Activated T-cell treated with anti-CD3 and anti-CD28 coated beads, Interleukin-2, amount 50 U/mL, for 1 hour (primary cell): ENCODE measurements at regions not wholly inside any gene's neighbourhood (a gene's known extent, or its start where the extent isn't known, plus 50 kb on each side); places are given as distances from the start of the nearest gene placed in this dataset.
"Not testable (repeated sequence)": the region's sequence is repeated elsewhere in the genome, so short reads cannot be mapped to it uniquely, and the experiment has no call there.

Experiments used
- DNase-seq: peaks from one replicate; pipeline ENCODE4 v3.0.0-alpha.2; 2020

DNA sequence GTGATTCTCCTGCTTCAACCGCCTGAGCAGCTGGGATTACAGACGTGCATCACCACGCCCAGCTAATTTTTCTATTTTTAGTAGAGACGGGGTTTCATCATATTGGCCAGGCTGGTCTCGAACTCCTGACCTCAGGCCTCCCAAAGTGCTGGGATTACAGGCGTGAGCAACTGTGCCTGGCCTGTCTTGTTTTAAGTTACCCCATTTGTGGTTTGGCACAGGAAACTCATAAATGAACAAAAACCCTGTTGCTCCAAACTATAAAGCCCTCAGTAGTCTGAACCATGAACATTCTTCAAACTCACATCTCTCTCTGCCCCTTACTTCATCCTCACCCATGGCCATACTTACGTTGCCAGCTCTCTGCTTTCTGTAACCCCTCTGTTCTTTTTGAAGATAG lies 61.7 kb downstream of the RHOU start:
- not testable (repeated sequence) for DNase-seq

- DNase-seq, result no peak
Measured at GRCh38 chr1:228798035-228798434, 62.8 kb downstream of the RHOU start.

- no peak for DNase-seq
Measured at GRCh38 chr1:228798548-228798947, 63.3 kb downstream of the RHOU start.

- no peak for DNase-seq
Measured at GRCh38 chr1:228799924-228800323, 64.6 kb downstream of the RHOU start.

DNA sequence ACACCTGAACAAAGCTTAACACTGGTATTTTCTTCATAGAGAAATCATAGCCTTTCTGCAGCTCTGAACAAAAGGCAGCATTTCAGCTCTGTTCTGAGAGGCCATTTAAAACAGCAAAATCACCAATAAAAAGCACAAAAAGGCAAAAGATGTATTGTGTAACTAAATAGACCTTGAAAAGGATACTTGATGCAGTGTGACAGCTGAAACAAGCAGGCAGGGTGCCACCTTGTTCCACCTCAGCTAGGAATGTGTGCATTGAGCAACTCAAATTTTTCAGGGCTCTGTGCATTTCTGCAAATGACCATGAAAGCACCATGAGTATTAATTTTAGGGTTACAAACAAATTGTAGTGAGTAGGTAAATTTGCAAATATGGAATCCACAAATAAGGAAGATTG lies 65.8 kb downstream of the RHOU start:
- DNase-seq, result no peak

DNA sequence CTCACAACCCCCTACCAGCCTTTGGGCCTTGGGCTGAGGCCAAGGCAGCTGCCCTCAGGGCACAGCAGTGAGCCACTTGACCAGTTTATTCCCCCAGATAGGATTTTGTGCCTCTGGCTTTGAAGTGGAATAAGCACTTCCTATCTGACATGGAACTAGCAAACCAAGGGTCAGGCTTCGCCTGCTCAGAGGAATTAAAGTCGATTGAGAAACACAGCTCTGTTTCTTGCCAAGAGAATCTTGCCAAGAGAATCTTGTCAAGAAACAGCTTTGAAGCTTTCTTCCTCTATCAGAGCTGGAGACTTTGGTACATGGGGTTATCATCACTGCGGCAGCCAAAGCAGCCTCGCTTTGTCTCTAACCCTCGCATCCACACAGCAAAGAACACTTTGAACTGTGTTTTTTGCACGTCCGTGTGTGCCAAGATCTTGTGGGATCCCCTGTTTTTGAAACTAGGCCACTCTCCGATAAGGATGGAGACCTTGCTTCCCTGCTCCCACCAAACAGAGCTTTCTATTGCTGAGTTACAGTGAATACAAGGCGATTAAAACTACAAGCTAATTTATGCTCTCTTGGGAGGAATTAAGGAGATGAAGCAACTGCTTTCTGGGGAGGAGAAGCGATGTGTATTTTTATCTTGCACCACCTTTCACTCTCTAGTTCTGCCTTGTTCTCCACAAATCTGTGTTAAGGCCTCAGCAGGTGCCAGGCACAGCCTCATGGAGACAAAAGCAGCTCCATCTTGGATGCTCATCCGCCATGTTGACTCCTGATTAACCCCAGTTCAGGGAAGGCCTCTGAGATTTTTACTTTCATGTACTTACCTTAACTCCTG lies 67.3 kb downstream of the RHOU start:
- DNase-seq, result no peak

- no peak for DNase-seq
Measured at GRCh38 chr1:228803421-228803820, 68.1 kb downstream of the RHOU start.

DNA sequence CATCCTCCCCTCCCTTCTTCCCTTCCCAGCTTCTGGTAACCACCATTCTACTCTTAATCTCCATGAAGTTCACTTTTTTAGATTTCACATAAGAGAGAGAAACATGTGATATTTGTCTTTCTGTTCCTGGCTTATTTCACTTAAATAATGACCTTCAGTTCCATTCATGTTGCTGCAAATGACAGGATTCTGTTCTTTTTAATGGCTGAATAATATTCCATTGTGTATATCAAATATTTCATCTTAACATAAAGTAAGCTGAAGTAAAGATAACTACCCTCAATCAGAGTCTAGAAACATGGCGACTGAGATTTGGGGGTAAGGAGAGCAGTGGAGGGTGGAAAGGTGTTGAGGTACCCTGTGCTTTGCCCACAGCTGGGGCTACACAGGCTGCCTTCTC lies 68.9 kb downstream of the RHOU start:
- DNase-seq, result no peak

GRCh38 chr1:228804640-228805413 lies 69.5 kb downstream of the RHOU start:
- no peak for DNase-seq

DNA sequence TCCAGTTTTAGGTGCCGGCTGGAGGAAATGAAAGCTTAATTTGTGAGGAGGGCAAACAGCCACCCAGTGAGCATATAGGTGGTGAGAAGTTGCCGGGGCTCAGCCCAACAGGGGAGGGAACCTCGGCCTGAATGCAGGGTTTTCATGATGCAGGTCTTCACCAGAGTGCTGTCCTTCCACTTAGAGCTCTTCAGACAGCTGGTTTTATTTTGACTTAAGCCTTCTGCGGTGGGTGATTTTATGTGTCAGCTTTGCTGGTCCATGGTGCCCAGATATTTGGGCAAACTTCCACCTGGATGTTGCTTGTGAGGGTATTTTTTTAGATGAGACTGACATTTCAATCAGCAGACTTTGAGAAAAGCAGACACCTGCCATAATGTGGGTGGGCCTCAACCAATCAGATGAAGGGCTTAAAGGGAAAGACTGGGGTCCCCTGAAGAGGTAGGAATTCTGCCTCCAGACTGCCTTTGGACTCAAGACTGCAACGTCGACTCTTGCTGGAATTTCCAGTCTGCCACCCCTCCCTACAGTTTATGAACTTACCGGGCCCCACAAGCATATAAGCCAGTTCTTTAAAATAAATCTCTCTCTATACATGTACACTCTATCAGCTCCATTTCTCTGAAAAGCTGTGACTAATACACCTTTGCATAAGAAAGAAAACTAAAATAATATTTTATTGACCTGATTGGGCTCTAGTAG lies 72.8 kb downstream of the RHOU start:
- DNase-seq, result no peak

- DNase-seq, result no peak
Measured at GRCh38 chr1:228809621-228810394, 74.5 kb downstream of the RHOU start.

DNA sequence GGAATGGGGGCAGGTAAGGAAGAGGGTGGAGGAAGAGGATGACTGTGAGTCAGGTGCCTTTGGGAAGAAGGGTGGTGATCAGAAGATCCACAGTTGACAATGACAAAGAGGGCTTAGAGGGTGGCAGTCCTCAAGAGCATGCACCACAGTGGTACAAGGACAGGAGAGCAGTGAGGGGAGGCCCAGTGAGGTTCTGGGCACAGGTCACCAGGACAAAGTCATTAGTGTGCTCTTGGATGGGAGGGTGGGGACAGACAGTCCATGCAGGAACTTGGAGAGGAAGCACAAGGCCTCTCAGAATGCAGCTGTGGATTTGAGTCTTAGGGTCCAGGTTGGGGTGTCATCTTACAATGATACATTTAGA lies 75.1 kb downstream of the RHOU start:
- DNase-seq, result no peak

GRCh38 chr1:228810878-228811711 lies 75.8 kb downstream of the RHOU start:
- no peak for DNase-seq

DNA sequence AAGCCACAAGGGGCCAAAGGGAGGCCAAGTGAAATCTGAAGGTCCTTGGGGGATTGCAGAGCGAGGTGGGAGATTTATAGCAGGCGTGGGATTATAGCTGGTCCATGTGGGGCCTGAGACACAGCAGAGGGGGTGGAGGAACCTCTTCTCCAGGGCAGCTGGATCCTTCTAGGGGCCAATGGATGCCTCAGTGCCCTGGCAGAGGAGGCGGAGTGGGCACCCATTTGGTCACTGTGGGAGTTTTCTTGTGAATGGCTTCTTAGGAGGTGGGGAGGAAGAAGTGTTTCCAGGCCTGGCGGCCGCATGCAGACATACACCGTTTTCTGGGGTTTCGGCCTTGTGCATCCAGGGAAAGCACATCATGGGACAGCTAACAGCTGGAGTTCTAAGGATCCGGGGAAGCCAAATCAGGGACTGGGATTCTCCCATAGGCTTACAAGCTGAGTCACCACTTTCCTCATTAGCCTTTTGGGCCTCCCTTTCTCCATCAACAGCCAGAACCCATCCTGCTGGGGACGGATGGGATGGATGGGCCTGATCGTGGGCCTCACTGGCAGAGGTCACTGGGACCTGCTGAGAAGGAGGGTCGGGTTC lies 76.5 kb downstream of the RHOU start:
- DNase-seq, result no peak

- no peak for DNase-seq
Measured at GRCh38 chr1:228812961-228813360, 77.7 kb downstream of the RHOU start.

DNA sequence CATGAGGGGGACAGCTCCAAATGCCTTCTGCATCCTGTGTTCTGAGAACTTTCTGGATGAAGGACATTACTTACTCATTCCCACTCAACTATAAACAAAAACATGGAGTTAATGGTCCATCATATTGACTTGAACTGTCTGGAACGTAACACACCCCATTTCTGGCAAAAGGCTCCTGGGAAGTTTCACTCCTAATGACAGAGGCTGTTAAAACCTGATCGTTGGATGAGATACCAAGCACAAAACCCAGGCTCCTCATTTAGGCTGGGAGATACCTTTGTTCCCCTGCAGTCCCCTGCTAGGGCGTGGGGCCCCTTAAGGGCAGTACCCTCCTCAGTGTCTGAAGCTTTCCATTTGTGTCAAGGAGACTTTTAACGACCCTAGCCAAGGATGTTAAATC lies 78.9 kb downstream of the RHOU start:
- no peak for DNase-seq

DNA sequence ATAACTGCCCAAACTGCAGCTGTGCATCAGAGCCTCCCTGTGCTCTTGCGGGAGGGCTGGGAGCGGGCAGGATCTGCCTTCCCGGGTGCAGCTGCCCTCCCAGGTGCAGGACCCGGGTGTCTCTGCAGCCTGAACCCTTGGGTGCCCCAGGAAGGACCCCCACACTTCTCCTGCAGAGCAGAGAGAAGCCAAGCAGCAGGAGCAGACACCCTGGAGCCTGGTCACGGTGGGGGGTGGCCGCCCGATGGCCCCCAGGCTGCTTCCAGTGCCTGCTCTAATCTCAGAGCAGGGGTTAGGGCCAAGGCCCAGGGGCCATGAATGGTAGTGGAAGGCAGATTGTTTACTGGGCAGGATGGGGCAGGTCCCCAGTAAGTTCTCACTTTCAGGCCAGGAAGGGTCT lies 83.0 kb downstream of the RHOU start:
- no peak for DNase-seq

- DNase-seq, result no peak
Measured at GRCh38 chr1:228818928-228819630, 83.8 kb downstream of the RHOU start.

DNA sequence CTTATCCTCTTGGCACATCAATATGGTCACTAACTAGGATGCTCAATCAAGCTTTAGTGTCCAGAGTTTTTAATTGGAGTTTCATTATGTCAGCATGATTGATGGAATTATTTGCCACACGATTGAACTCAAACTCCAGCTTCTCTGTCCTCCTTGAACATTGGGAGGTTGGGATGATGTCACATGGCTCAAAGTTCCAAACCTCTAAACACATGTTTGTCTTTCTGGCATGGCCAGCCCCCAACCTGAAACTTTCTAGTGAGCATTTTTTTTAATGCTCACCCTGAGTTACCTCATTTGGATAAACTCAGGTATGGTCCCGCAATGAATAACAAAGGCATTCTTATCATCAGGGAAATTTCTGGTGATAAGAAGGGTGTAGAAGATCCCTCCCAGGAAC lies 86.0 kb downstream of the RHOU start:
- DNase-seq, result no peak

DNA sequence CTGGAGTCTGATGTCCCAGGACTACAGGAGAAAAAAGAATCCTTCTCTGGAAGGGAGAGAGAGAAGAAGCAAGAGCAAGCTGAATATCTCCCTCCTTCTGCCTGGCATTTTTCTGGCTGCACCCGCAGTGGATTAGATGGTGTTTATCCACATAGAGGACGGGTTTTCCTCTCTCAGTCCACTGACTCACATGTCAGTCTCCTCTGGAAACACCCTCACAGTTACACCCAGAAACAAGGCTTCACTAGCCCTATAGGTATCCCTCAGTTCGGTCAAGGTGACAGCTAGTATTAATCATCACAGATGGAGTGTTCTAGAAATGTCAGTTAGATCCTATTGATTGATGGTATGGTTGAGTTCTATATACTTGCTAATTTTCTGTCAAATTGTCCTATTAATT lies 87.9 kb downstream of the RHOU start:
- no peak for DNase-seq

- DNase-seq, result no peak
Measured at GRCh38 chr1:228824366-228824765, 89.1 kb downstream of the RHOU start.
